Activated T-helper 9 cell treated with anti-CD3 and anti-CD28 coated beads, Interleukin-2, amount 50 U/mL, for 16 hours (primary cell): ENCODE measurements at regions not wholly inside any gene's neighbourhood (a gene's known extent, or its start where the extent isn't known, plus 50 kb on each side); places are given as distances from the start of the nearest gene placed in this dataset.
"Not testable (repeated sequence)": the region's sequence is repeated elsewhere in the genome, so short reads cannot be mapped to it uniquely, and the experiment has no call there.

Experiments used
- DNase-seq: peaks from one replicate; pipeline ENCODE4 v3.0.0-alpha.2; 2020; ENCODE audit warnings: low read depth

DNA sequence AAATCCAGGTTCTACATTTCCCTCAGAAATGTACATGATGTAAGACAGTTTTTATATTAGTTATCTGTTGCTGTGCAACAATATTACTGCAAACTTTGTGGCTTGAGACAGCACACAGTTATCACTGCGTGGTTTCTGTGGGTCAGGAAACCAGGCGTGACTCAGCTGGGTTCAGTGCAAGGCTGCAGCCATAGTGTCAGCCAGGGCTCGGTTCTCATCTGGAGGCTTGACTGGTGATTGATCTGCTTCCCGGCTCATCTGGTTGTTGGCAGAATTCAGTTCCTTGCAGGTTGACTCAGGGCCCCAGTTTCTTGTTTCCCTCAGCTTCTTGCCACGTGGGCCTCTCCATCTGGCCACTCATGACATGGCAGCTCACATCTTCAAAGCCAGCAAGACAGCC lies 146.8 kb upstream of the ROPN1B start:
- not testable (repeated sequence) for DNase-seq

- DNase-seq: not testable (repeated sequence)
Measured at GRCh38 chr3:125831005-125831750, 137.8 kb upstream of the ROPN1B start.

GRCh38 chr3:125835562-125835961 lies 133.4 kb upstream of the ROPN1B start:
- DNase-seq: not testable (repeated sequence)

DNA sequence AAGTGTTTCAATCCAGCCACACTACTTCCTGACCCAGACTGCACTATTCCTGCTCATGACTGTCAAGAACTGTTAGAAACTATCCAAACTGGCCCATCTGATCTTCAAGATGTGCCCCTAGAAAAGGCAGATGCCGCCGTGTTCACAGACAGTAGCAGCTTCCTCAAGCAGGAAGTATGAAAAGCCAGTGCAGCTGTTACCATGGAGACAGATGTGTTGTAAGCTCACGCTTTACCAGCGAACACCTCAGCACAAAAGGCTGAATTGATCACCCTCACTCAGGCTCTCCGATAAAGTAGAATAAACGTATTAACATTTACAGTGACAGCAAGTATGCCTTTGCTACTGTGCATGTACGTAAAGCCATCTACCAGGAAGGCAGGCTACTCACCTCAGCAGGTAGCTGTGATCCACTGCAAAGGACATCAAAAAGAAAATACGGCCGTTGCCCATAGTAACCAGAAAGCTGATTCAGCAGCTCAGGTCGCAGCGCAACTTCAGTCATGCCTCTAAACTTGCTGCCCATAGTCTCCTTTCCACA lies 132.9 kb upstream of the ROPN1B start:
- DNase-seq: not testable (repeated sequence)

DNA sequence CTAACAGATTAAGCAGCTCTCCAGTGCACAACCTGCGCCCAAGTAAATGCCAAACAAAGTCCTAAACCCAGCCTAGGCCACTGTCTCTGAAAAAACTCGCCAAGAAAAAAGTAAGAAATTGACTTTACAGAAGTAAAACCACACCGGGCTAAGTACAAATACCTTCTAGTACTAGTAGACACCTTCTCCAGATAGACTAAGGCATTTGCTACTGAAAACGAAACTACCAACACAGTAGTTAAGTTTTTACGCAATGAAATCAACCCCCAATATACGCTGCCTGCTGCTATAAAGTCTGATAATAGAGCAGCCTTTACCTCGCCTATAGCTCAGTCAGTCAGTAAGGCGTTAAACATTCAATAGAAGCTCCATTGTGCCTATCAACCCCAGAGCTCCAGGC lies 132.2 kb upstream of the ROPN1B start:
- DNase-seq: not testable (repeated sequence)

DNA sequence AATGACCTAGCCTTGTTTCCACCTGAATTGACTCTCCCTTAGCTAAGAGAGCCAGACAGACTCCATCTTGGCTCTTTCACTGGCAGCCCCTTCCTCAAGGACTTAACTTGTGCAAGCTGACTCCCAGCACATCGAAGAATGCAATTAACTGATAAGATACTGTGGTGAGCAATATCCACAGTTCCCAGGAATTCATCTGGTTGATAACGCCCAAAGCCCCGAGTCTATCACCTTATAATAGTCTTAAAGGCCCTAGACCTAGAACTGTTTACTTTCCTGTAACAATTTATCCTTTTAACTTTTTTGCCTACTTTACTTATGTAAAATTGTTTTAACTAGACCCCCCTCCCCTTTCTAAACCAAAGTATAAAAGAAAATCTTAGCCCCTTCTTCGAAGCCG lies 130.1 kb upstream of the ROPN1B start:
- DNase-seq: not testable (repeated sequence)

DNA sequence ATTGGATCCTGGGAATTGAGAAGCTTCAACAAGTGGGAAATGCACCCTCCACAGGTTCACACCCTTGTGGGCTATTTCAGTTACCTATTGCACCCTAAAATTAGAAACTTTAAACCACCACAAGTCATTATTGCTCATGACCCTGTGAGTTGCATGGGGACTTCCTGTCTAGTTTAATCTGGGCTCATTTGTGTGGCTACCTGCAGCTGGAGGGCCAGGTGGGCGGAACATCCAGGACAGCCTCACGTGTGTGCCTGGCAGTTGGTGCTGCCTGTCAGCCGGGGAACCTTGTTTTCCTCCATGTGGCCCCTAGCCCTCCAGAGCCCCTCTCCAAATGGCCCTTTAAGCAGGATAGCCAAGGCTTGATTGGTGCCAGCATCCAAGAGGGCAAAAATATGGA lies 128.5 kb upstream of the ROPN1B start:
- DNase-seq: not testable (repeated sequence)

GRCh38 chr3:125847966-125848365 lies 121.0 kb upstream of the ROPN1B start:
- DNase-seq: not testable (repeated sequence)

DNA sequence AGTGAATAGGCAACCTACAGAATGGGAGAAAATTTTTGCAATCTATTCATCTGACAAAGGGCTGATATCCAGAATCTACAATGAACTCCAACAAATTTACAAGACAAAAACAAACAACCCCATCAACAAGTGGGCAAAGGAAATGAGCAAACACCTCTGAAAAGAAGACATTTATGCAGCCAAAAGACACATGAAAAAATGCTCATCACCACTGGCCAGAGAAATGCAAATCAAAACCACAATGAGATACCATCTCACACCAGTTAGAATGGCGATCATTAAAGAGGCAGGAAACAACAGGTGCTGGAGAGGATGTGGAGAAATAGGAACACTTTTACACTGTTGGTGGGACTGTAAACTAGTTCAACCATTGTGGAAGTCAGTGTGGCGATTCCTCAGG lies 114.0 kb upstream of the ROPN1B start:
- DNase-seq: not testable (repeated sequence)

GRCh38 chr3:125860547-125860946 lies 108.4 kb upstream of the ROPN1B start:
- not testable (repeated sequence) for DNase-seq

- DNase-seq: not testable (repeated sequence)
Measured at GRCh38 chr3:125862841-125863254, 106.1 kb upstream of the ROPN1B start.

GRCh38 chr3:125864532-125864931 lies 104.4 kb upstream of the ROPN1B start:
- DNase-seq: not testable (repeated sequence)

DNA sequence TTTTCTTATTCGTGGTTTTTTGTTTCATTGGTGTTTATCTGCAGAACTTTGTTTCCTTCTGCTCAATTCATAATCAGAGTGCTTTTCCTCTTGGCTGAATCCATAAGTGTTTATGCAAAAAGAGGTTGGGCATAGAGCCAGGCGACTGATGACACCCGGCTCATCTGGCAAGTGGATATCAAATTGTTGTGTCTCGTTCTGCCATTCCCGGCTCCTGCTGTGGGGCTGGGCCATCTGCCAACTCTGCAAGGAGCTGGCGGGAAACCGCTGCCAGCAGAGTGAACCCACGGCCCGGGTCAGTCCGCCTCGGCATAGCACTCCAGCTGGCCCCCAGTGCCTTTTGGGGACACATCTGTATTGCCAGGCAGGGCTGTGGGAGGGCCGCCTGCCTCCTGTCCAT lies 83.0 kb upstream of the ROPN1B start:
- DNase-seq: not testable (repeated sequence)

DNA sequence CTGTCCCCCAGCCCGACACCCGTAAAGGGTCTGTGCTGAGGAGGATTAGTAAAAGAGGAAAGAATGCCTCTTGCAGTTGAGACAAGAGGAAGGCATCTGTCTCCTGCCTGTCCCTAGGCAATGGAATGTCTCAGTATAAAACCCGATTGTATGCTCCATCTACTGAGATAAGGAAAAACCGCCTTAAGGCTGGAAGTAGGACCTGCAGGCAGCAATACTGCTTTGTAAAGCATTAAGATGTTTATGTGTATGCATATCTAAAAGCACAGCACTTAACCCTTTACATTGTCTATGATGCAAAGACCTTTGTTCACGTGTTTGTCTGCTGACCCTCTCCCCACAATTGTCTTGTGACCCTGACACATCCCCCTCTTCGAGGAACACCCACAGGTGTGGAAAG lies 69.8 kb upstream of the ROPN1B start:
- DNase-seq: not testable (repeated sequence)

DNA sequence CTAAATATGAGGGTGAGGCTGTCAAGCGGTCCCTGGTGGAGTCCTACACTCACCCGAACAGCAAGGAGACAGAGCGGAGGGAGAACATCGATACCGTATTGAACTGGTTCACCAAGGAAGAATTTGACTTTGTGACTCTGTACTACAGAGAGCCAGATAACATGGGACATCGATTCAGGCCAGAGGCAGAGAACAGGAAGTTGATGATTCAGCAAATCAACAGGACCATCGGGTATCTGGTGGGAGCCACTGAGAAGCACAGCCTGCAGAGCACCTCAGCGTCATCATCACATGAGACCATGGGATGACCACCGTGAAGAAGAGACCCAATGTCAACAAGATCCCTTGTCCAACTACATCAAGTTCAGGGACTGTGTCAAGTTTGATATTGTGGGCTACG lies 67.5 kb upstream of the ROPN1B start:
- DNase-seq: not testable (repeated sequence)

- not testable (repeated sequence) for DNase-seq
Measured at GRCh38 chr3:125903780-125904455, 65.1 kb upstream of the ROPN1B start.

- not testable (repeated sequence) for DNase-seq
Measured at GRCh38 chr3:125907279-125907678, 61.7 kb upstream of the ROPN1B start.

GRCh38 chr3:125910851-125911250 lies 58.1 kb upstream of the ROPN1B start:
- not testable (repeated sequence) for DNase-seq

DNA sequence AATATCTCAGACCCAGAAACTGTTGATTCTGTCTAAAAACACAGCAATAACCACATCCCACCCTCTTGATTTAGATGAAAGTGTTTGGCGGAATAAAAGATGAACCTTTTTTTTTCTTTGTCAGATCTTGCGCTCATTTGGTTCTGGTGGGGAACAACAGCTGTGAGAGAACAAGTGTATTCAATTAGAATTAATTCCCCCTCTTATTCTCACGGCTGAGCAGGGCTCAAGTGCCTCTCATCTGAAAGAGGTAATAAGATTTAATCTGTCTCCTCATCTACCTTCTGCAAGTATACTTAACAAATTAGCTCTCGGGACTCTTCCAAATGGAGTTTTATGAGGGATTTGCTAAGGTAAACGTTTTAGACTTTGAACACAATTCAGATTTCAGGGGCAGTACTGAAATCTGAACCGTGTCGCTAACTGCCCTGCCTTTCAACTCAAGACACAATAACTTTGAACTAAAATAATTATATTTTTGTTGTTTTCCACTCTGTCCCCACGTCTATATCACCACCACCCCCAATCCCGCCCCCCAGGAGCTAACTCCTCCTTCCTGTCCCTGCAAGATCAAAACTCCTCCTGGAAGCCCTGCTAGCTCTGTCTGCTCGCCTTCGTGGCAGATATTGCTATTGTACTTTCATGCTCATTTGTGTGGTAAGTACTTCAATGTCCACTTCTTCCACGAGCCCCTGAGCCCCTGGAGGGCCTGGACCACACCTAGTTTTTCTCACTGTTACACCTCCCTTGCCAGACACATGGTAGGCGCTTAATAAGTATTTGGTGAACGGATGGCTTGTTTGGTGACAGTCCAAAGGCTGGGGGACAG lies 54.2 kb upstream of the ROPN1B start:
- DNase-seq: not testable (repeated sequence)

DNA sequence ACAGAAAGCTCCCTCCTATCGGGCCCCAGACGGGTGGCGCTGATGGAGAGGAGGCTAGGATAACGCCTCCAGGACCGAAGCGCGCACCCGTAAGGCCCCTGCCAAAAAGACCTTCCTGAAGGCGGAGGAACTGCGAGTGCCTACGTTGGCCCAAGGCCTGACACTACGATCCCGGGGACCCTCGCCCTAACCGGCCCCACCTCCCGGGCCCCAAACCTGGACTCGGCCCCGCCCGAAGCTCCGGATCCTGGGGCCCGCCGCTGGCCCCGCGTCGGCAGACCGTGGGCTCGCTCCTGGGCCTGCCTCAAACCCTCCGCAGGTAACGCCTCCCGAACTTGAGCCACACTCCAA lies 53.6 kb upstream of the ROPN1B start:
- DNase-seq: not testable (repeated sequence)

DNA sequence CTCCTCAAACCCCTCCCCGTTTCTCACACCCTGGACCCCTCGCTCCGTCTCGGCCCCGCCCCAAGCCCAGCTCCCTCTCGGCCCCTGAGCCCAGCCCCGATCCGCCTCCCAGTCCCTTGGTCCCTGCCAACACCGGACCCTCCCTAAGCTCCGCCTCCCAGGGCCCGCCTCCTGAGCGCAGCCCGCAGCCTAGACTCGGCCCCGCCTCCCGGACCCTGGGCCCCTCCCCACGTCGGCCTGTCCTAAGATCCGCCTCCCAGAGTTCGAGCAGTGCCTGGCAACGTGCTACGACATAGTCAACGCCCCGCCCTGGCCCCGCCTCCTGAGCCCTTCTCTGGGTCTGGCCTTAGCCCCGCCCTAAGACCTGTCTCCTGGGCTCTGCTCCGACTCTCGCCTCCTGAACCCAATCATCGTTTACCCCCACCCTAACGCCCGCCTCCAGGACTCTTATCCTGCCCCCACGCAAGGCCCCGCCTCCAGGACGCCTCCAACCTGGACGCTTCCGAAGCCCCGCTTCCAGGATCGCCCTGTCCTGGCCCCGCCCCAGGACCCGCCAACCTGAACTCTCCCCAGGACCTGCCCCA lies 53.1 kb upstream of the ROPN1B start:
- peak; percentile 98 for DNase-seq
